ENCODE measurements at regions not wholly inside any gene's neighbourhood (a gene's known extent, or its start where the extent isn't known, plus 50 kb on each side); places are given as distances from the start of the nearest gene placed in this dataset.
"Not testable (repeated sequence)": the region's sequence is repeated elsewhere in the genome, so short reads cannot be mapped to it uniquely, and the experiment has no call there.

GRCh38 chr14:106787626-106788025, 1261.2 kb downstream of the TMEM121 start:
- peaks cover 28% of the 10 kb centered on the region for H3K27me3 Mint-ChIP-seq (ENCODE audit: low read depth)
- no peak overlapping the region for H3K4me3 Mint-ChIP-seq
- H3K4me1 Mint-ChIP-seq (ENCODE audit: low read depth), result peaks cover 5% of the 10 kb centered on the region
- no peaks in the 10 kb centered on the region for H3K36me3 Mint-ChIP-seq (ENCODE audit: low read depth)
- H3K27ac Mint-ChIP-seq, result no peak overlapping the region
- H3K9me3 Mint-ChIP-seq, result no peaks in the 10 kb centered on the region

- Mint-ChIP-seq H3K36me3 (ENCODE audit: low read depth) (no peaks in the 10 kb centered on the region), H3K27me3 (ENCODE audit: low read depth) (peaks cover 23% of the 10 kb centered on the region), H3K9me3 (no peaks in the 10 kb centered on the region), H3K4me1 (ENCODE audit: low read depth) (peaks cover 5% of the 10 kb centered on the region), H3K27ac (no peak overlapping the region), H3K4me3 (no peak overlapping the region)
These were observed 1262.2 kb downstream of the TMEM121 start for GRCh38 chr14:106788534-106788933.

GRCh38 chr14:106789318-106789717, 1262.9 kb downstream of the TMEM121 start:
- Mint-ChIP-seq H3K4me3 (no peak overlapping the region), H3K4me1 (ENCODE audit: low read depth) (peaks cover 5% of the 10 kb centered on the region), H3K9me3 (no peaks in the 10 kb centered on the region), H3K36me3 (ENCODE audit: low read depth) (no peaks in the 10 kb centered on the region), H3K27me3 (ENCODE audit: low read depth) (peaks cover 31% of the 10 kb centered on the region), H3K27ac (no peak overlapping the region)

- peaks cover 5% of the 10 kb centered on the region for H3K4me1 Mint-ChIP-seq (ENCODE audit: low read depth)
- no peak overlapping the region for H3K4me3 Mint-ChIP-seq
- H3K9me3 Mint-ChIP-seq, result no peaks in the 10 kb centered on the region
- H3K27me3 Mint-ChIP-seq (ENCODE audit: low read depth), result peaks cover 33% of the 10 kb centered on the region
- no peak overlapping the region for H3K27ac Mint-ChIP-seq
- no peaks in the 10 kb centered on the region for H3K36me3 Mint-ChIP-seq (ENCODE audit: low read depth)
These were observed 1264.0 kb downstream of the TMEM121 start for GRCh38 chr14:106790189-106791036.

GRCh38 chr14:106792543-106792942, 1266.2 kb downstream of the TMEM121 start:
- H3K27ac Mint-ChIP-seq, result no peak overlapping the region
- no peak overlapping the region for H3K4me3 Mint-ChIP-seq
- peaks cover 33% of the 10 kb centered on the region for H3K27me3 Mint-ChIP-seq (ENCODE audit: low read depth)
- H3K4me1 Mint-ChIP-seq (ENCODE audit: low read depth), result peaks cover 5% of the 10 kb centered on the region
- no peaks in the 10 kb centered on the region for H3K36me3 Mint-ChIP-seq (ENCODE audit: low read depth)
- H3K9me3 Mint-ChIP-seq, result no peaks in the 10 kb centered on the region

- H3K9me3 Mint-ChIP-seq; H3K27ac Mint-ChIP-seq; H3K36me3 Mint-ChIP-seq (ENCODE audit: low read depth); H3K4me1 Mint-ChIP-seq (ENCODE audit: low read depth); H3K4me3 Mint-ChIP-seq: not testable (repeated sequence)
- H3K27me3 Mint-ChIP-seq (ENCODE audit: low read depth), result peaks cover 58% of the 10 kb centered on the region
These were observed 1271.8 kb downstream of the TMEM121 start for GRCh38 chr14:106798166-106798565.

- Mint-ChIP-seq H3K27me3 (ENCODE audit: low read depth) (peaks cover 62% of the 10 kb centered on the region), H3K4me3 (no peak overlapping the region), H3K4me1 (ENCODE audit: low read depth) (no peaks in the 10 kb centered on the region), H3K27ac (no peak overlapping the region), H3K36me3 (ENCODE audit: low read depth) (no peaks in the 10 kb centered on the region), H3K9me3 (no peaks in the 10 kb centered on the region)
These were observed 1276.3 kb downstream of the TMEM121 start for GRCh38 chr14:106802413-106803364.

- Mint-ChIP-seq H3K27ac (no peak overlapping the region), H3K27me3 (ENCODE audit: low read depth) (peaks cover 55% of the 10 kb centered on the region), H3K9me3 (no peaks in the 10 kb centered on the region)
These were observed 1277.0 kb downstream of the TMEM121 start for GRCh38 chr14:106803379-106803778.

GRCh38 chr14:106807493-106807892, 1281.1 kb downstream of the TMEM121 start:
- Mint-ChIP-seq H3K4me1 (ENCODE audit: low read depth) (peaks cover 7% of the 10 kb centered on the region), H3K9me3 (no peaks in the 10 kb centered on the region), H3K27me3 (ENCODE audit: low read depth) (peaks cover 31% of the 10 kb centered on the region), H3K36me3 (ENCODE audit: low read depth) (no peaks in the 10 kb centered on the region), H3K4me3 (no peak overlapping the region), H3K27ac (no peak overlapping the region)

More at GRCh38 chr14:106803379-106803778, 1277.0 kb downstream of the TMEM121 start:
- H3K4me3 Mint-ChIP-seq, result no peak overlapping the region
- no peaks in the 10 kb centered on the region for H3K4me1 Mint-ChIP-seq (ENCODE audit: low read depth)
- H3K36me3 Mint-ChIP-seq (ENCODE audit: low read depth), result no peaks in the 10 kb centered on the region

- Mint-ChIP-seq H3K36me3 (ENCODE audit: low read depth) (no peaks in the 10 kb centered on the region), H3K27ac (no peak overlapping the region), H3K4me3 (no peak overlapping the region), H3K27me3 (ENCODE audit: low read depth) (peaks cover 25% of the 10 kb centered on the region), H3K4me1 (ENCODE audit: low read depth) (peaks cover 7% of the 10 kb centered on the region), H3K9me3 (no peaks in the 10 kb centered on the region)
These were observed 1282.1 kb downstream of the TMEM121 start for GRCh38 chr14:106808458-106808857.

GRCh38 chr14:106808907-106809306, 1282.5 kb downstream of the TMEM121 start:
- no peak overlapping the region for H3K4me3 Mint-ChIP-seq
- H3K4me1 Mint-ChIP-seq (ENCODE audit: low read depth), result peaks cover 7% of the 10 kb centered on the region
- peaks cover 22% of the 10 kb centered on the region for H3K27me3 Mint-ChIP-seq (ENCODE audit: low read depth)
- no peak overlapping the region for H3K27ac Mint-ChIP-seq
- H3K36me3 Mint-ChIP-seq (ENCODE audit: low read depth), result no peaks in the 10 kb centered on the region
- H3K9me3 Mint-ChIP-seq, result no peaks in the 10 kb centered on the region

GRCh38 chr14:106809615-106810014, 1283.2 kb downstream of the TMEM121 start:
- no peaks in the 10 kb centered on the region for H3K36me3 Mint-ChIP-seq (ENCODE audit: low read depth)
- H3K27me3 Mint-ChIP-seq (ENCODE audit: low read depth), result peaks cover 18% of the 10 kb centered on the region
- no peaks in the 10 kb centered on the region for H3K9me3 Mint-ChIP-seq
- no peak overlapping the region for H3K27ac Mint-ChIP-seq
- no peak overlapping the region for H3K4me3 Mint-ChIP-seq
- H3K4me1 Mint-ChIP-seq (ENCODE audit: low read depth), result peaks cover 7% of the 10 kb centered on the region

GRCh38 chr14:106810168-106810567, 1283.8 kb downstream of the TMEM121 start:
- H3K36me3 Mint-ChIP-seq (ENCODE audit: low read depth); H3K4me1 Mint-ChIP-seq (ENCODE audit: low read depth); H3K4me3 Mint-ChIP-seq; H3K27ac Mint-ChIP-seq; H3K9me3 Mint-ChIP-seq: not testable (repeated sequence)
- peaks cover 20% of the 10 kb centered on the region for H3K27me3 Mint-ChIP-seq (ENCODE audit: low read depth)

GRCh38 chr14:106811162-106811561, 1284.8 kb downstream of the TMEM121 start:
- H3K27me3 Mint-ChIP-seq (ENCODE audit: low read depth), result peaks cover 22% of the 10 kb centered on the region
- H3K27ac Mint-ChIP-seq, result no peak overlapping the region
- no peaks in the 10 kb centered on the region for H3K9me3 Mint-ChIP-seq
- H3K4me1 Mint-ChIP-seq (ENCODE audit: low read depth), result peaks cover 7% of the 10 kb centered on the region
- H3K36me3 Mint-ChIP-seq (ENCODE audit: low read depth), result no peaks in the 10 kb centered on the region
- H3K4me3 Mint-ChIP-seq, result no peak overlapping the region
